PFSK-1 (cell line): ENCODE measurements at regions not wholly inside any gene's neighbourhood (a gene's known extent, or its start where the extent isn't known, plus 50 kb on each side); places are given as distances from the start of the nearest gene placed in this dataset.

Source experiments
- POLR2AphosphoS5 ChIP-seq: IDR thresholded peaks from 2 replicates; pipeline ENCODE4 v1.6.1; 2012; ENCODE audit warnings: low read depth, mild to moderate bottlenecking, control low read depth, low read length, moderate library complexity
- REST ChIP-seq, 2 experiments: IDR thresholded peaks; 2 replicates each; pipeline versions ENCODE4 v1.6.1 to v1.8.0; 2011 to 2012; ENCODE audit warnings: low read depth in 2 of 2, low read length in 2 of 2, control low read depth in 1 of 2, inconsistent platforms in 1 of 2, mild to moderate bottlenecking in 1 of 2, moderate library complexity in 1 of 2; ENCODE audit not compliant: insufficient read depth in 1 of 2
- TAF1 ChIP-seq: IDR thresholded peaks from 2 replicates; pipeline ENCODE4 v1.6.1; 2012; ENCODE audit warnings: low read length, control low read depth, borderline replicate concordance; ENCODE audit not compliant: insufficient read depth

GRCh38 chr11:134958336-134958640 is 546.2 kb upstream of the B3GAT1 start:
- TF ChIP-seq REST (IDR thresholded peaks at IDR 0.05; ENCODE audit: insufficient read depth in 1 of 2, low read depth in 2 of 2, low read length in 2 of 2) (no peak), POLR2AphosphoS5 (no peak), TAF1 (no peak)
